Activated CD4-positive, CD25-positive, alpha-beta regulatory T cell treated with anti-CD3 and anti-CD28 coated beads, Interleukin-2, amount 50 U/mL, for 72 hours (primary cell): ENCODE measurements at regions not wholly inside any gene's neighbourhood (a gene's known extent, or its start where the extent isn't known, plus 50 kb on each side); places are given as distances from the start of the nearest gene placed in this dataset.
"Not testable (repeated sequence)": the region's sequence is repeated elsewhere in the genome, so short reads cannot be mapped to it uniquely, and the experiment has no call there.

Source experiments
- DNase-seq: peaks from one replicate; pipeline ENCODE4 v3.0.0; 2021

GRCh38 chr6:43998592-43999243, 128.5 kb downstream of the MRPL14 start:
- not testable (repeated sequence) for DNase-seq

- not testable (repeated sequence) for DNase-seq
Observed at GRCh38 chr6:43997990-43998585, 129.2 kb downstream of the MRPL14 start.

- no peak for DNase-seq
Observed at GRCh38 chr6:43997345-43997677, 129.9 kb downstream of the MRPL14 start.

GRCh38 chr6:43996618-43997344, 130.5 kb downstream of the MRPL14 start:
- no peak for DNase-seq

GRCh38 chr6:43995137-43995536, 132.1 kb downstream of the MRPL14 start:
- DNase-seq = no peak

- no peak for DNase-seq
Observed at GRCh38 chr6:43993881-43994523, 133.2 kb downstream of the MRPL14 start.

- no peak for DNase-seq
Observed at GRCh38 chr6:43992783-43993644, 134.2 kb downstream of the MRPL14 start.

- no peak for DNase-seq
Observed at GRCh38 chr6:43992126-43992663, 135.1 kb downstream of the MRPL14 start.

- DNase-seq = no peak
Observed at GRCh38 chr6:43990627-43991619, 136.3 kb downstream of the MRPL14 start.

- DNase-seq = no peak
Observed at GRCh38 chr6:43990275-43990626, 137.0 kb downstream of the MRPL14 start.

GRCh38 chr6:43989581-43990146, 137.6 kb downstream of the MRPL14 start:
- no peak for DNase-seq

- no peak for DNase-seq
Observed at GRCh38 chr6:43988801-43989200, 138.5 kb downstream of the MRPL14 start.

- DNase-seq = no peak
Observed at GRCh38 chr6:43987838-43988439, 139.3 kb downstream of the MRPL14 start.

GRCh38 chr6:43986177-43986825, 141.0 kb downstream of the MRPL14 start:
- no peak for DNase-seq

GRCh38 chr6:43985329-43985728, 141.9 kb downstream of the MRPL14 start:
- no peak for DNase-seq

- DNase-seq = no peak
Observed at GRCh38 chr6:43984442-43985321, 142.6 kb downstream of the MRPL14 start.

- DNase-seq = no peak
Observed at GRCh38 chr6:43983632-43984031, 143.6 kb downstream of the MRPL14 start.

GRCh38 chr6:43983191-43983590, 144.1 kb downstream of the MRPL14 start:
- DNase-seq = no peak

- DNase-seq = no peak
Observed at GRCh38 chr6:43982084-43982625, 145.1 kb downstream of the MRPL14 start.
